ENCODE measurements at regions not wholly inside any gene's neighbourhood (a gene's known extent, or its start where the extent isn't known, plus 50 kb on each side); places are given as distances from the start of the nearest gene placed in this dataset.

DNA sequence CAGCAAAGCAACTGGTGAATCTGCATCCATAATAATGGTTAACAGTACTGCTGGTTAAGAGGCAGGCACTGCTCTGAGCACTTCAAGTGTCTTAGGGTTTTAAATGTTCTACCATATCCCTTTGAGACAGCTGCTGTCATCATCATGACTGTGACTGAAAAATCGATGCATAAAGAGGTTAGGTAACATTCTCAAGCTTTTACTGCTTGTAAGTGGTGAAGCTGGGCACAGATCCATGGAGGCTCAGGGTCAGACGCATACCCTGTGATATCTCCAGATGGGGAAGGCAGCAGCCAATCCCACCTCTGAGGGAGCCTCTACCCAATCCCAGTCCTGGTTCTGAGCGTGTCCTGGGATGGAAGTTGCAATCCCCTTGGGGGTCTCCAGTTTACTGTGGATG, 57.6 kb upstream of the SOX9 start:
- Histone ChIP-seq H3K23me2 (ENCODE audit: low read depth, low read length) (no peaks in the 10 kb centered on the region), H4K5ac (ENCODE audit: insufficient read length, low read depth, low read length) (no peak overlapping the region), H2BK12ac (ENCODE audit: low read depth, low read length) (no peak overlapping the region), H3K79me1 (ENCODE audit: low read depth, low read length) (no peaks in the 10 kb centered on the region), H2BK5ac (ENCODE audit: low read depth, low read length) (no peak overlapping the region), H3K9me3 (ENCODE audit: insufficient read depth in 2 of 2, low read depth in 1 of 2, low read length in 1 of 2) (no peaks in the 10 kb centered on the region), H3K4me3 (ENCODE audit: extremely low read depth in 1 of 4, insufficient read depth in 2 of 4, low read depth in 3 of 4, low read length in 4 of 4) (no peak overlapping the region), H4K20me1 (replicated peaks in 1 of 2; ENCODE audit: control insufficient read depth in 1 of 2, insufficient read depth in 2 of 2, low read length in 2 of 2) (no peaks in the 10 kb centered on the region), H3K4me1 (replicated peaks in 1 of 4; ENCODE audit: control insufficient read depth in 3 of 4, insufficient read depth in 4 of 4, low read length in 3 of 4) (no peaks in the 10 kb centered on the region), H2BK120ac (replicated peaks; ENCODE audit: low read depth, low read length) (no peak overlapping the region), H3K79me2 (ENCODE audit: control insufficient read depth in 1 of 2, insufficient read depth in 2 of 2, low read length in 2 of 2) (no peaks in the 10 kb centered on the region), H4K91ac (replicated peaks; ENCODE audit: insufficient read length, low read length) (no peak overlapping the region), H3K56ac (replicated peaks; ENCODE audit: insufficient read length, low read depth, low read length) (no peak overlapping the region), H3K27me3 (replicated peaks in 1 of 4; ENCODE audit: control insufficient read depth in 3 of 4, extremely low read depth in 1 of 4, insufficient read depth in 3 of 4, low read length in 3 of 4) (no peaks in the 10 kb centered on the region), H4K8ac (ENCODE audit: extremely low read depth, insufficient read depth, low read length) (no peak overlapping the region), H3K14ac (ENCODE audit: insufficient read length) (no peak overlapping the region), H3K23ac (ENCODE audit: insufficient read length) (no peak overlapping the region), H3K36me3 (ENCODE audit: control insufficient read depth in 2 of 4, insufficient read depth in 4 of 4, low read length in 3 of 4) (no peaks in the 10 kb centered on the region), H3K4ac (replicated peaks; ENCODE audit: insufficient read length, low read depth, low read length) (no peak overlapping the region), H3K4me2 (ENCODE audit: insufficient read depth in 1 of 2, low read depth in 2 of 2, low read length in 2 of 2) (no peak overlapping the region), H2AFZ (ENCODE audit: low read length) (no peak overlapping the region), H2BK20ac (ENCODE audit: low read length) (no peak overlapping the region), H2BK15ac (ENCODE audit: low read length) (no peak overlapping the region), H3K9ac (replicated peaks in 1 of 4; ENCODE audit: extremely low read depth in 1 of 4, low read depth in 3 of 4, low read length in 3 of 4) (no peak overlapping the region), H3K27ac (ENCODE audit: low read depth, low read length) (no peak overlapping the region), H3K18ac (ENCODE audit: extremely low read depth, low read length) (no peak overlapping the region), H2AK5ac (ENCODE audit: low read depth, low read length) (no peak overlapping the region)
- CTCF ChIA-PET (ENCODE audit: partially characterized antibody) = interaction anchor here (0.8 to 1.1 kb wide), 4 partner anchors 11 to 241 kb away, joined by 3 to 5 read pairs (median 4); no protein-coding TSS in a partner anchor
- 84% methylated on average over 3 of the region's 3 CpGs; no CpG with 5 or more reads in 1 of the 2 experiments for WGBS, 2 experiments (ENCODE audit: extremely low coverage in 1 of 2, insufficient coverage in 1 of 2, insufficient read length in 1 of 2, insufficient replicate concordance in 2 of 2, low coverage in 1 of 2, low lambda C conversion rate in 2 of 2, missing lambda C conversion rate in 1 of 2)
- FAIRE-seq (no peak), DNase-seq (ENCODE audit: low read depth in 1 of 2, low spot score in 2 of 2) (no peak)
- POLR2A ChIA-PET (ENCODE audit: partially characterized antibody) = no interaction called here
- TF ChIP-seq, protein P1, sequence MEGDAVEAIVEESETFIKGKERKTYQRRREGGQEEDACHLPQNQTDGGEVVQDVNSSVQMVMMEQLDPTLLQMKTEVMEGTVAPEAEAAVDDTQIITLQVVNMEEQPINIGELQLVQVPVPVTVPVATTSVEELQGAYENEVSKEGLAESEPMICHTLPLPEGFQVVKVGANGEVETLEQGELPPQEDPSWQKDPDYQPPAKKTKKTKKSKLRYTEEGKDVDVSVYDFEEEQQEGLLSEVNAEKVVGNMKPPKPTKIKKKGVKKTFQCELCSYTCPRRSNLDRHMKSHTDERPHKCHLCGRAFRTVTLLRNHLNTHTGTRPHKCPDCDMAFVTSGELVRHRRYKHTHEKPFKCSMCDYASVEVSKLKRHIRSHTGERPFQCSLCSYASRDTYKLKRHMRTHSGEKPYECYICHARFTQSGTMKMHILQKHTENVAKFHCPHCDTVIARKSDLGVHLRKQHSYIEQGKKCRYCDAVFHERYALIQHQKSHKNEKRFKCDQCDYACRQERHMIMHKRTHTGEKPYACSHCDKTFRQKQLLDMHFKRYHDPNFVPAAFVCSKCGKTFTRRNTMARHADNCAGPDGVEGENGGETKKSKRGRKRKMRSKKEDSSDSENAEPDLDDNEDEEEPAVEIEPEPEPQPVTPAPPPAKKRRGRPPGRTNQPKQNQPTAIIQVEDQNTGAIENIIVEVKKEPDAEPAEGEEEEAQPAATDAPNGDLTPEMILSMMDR (IDR thresholded peaks at IDR 0.05; ENCODE audit: control extremely low read depth in 1 of 3, insufficient read depth in 1 of 3, low read depth in 1 of 3, low read length in 3 of 3) = no peak
- TF ChIP-seq JUN (IDR thresholded peaks at IDR 0.05; ENCODE audit: low read depth, low read length) (no peak), NRF1 (IDR thresholded peaks at IDR 0.05; ENCODE audit: low read depth, low read length) (no peak), CEBPB (IDR thresholded peaks at IDR 0.05; ENCODE audit: low read depth, low read length) (no peak), KDM4A (IDR thresholded peaks at IDR 0.05; ENCODE audit: low read depth, low read length, severe bottlenecking) (no peak), RBBP5 (IDR thresholded peaks at IDR 0.05; ENCODE audit: borderline replicate concordance, low read depth, low read length) (no peak), POLR2AphosphoS5 (IDR thresholded peaks at IDR 0.05; ENCODE audit: low read depth, low read length) (no peak), RNF2 (IDR thresholded peaks at IDR 0.05; ENCODE audit: borderline replicate concordance, low read depth, low read length, missing control alignments, poor library complexity, severe bottlenecking) (no peak), TAF7 (optimal IDR thresholded peaks at IDR 0.05; ENCODE audit: borderline replicate concordance, low read depth, low read length) (no peak), BRCA1 (IDR thresholded peaks at IDR 0.05; ENCODE audit: low read depth, low read length) (no peak)
- TF ChIP-seq, protein P2, sequence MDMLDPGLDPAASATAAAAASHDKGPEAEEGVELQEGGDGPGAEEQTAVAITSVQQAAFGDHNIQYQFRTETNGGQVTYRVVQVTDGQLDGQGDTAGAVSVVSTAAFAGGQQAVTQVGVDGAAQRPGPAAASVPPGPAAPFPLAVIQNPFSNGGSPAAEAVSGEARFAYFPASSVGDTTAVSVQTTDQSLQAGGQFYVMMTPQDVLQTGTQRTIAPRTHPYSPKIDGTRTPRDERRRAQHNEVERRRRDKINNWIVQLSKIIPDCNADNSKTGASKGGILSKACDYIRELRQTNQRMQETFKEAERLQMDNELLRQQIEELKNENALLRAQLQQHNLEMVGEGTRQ (IDR thresholded peaks at IDR 0.05; ENCODE audit: low read length) = no peak
